ENCODE measurements at regions not wholly inside any gene's neighbourhood (a gene's known extent, or its start where the extent isn't known, plus 50 kb on each side); places are given as distances from the start of the nearest gene placed in this dataset.

GRCh38 chr18:2223849-2224248 lies 347.5 kb downstream of the METTL4 start:
- TF ChIP-seq ELF4 (IDR thresholded peaks at IDR 0.05) (no peak), TARDBP (IDR thresholded peaks at IDR 0.05) (no peak), BHLHE40 (IDR thresholded peaks at IDR 0.05; ENCODE audit: borderline replicate concordance) (no peak), FOXM1 (IDR thresholded peaks at IDR 0.05; ENCODE audit: borderline replicate concordance) (no peak), SUZ12 (IDR thresholded peaks at IDR 0.05) (no peak), PKNOX1 (IDR thresholded peaks at IDR 0.05) (no peak), SP1 (IDR thresholded peaks at IDR 0.05) (no peak), L3MBTL2 (conservative IDR thresholded peaks at IDR 0.05) (no peak), NFRKB (IDR thresholded peaks at IDR 0.05) (no peak), FOXK2 (IDR thresholded peaks at IDR 0.05) (no peak)

Measured in HEK293T (cell line).